ENCODE measurements at regions not wholly inside any gene's neighbourhood (a gene's known extent, or its start where the extent isn't known, plus 50 kb on each side); places are given as distances from the start of the nearest gene placed in this dataset.

GRCh38 chr15:92812271-92812670 is 87.9 kb upstream of the CHD2 start:
- TF ChIP-seq CTCF (IDR thresholded peaks at IDR 0.05; ENCODE audit: insufficient read depth, low read length, poor library complexity, severe bottlenecking), result no peak
- TF ChIP-seq EZH2phosphoT487 (conservative IDR thresholded peaks at IDR 0.05; ENCODE audit: low read length), result no peak

All from SU-DHL-6 (cell line).